PC-3 (cell line): ENCODE measurements at regions not wholly inside any gene's neighbourhood (a gene's known extent, or its start where the extent isn't known, plus 50 kb on each side); places are given as distances from the start of the nearest gene placed in this dataset.

ENCODE experiments used
- EZH2 ChIP-seq: fragments of 300-600 bp; sonication (generic); IDR thresholded peaks from one replicate; pipeline ENCODE4 v1.6.1; 2017; ENCODE audit warnings: antibody characterized with exemption, mild to moderate bottlenecking, low read length; ENCODE audit not compliant: unreplicated experiment
- TF ChIP-seq, protein P1 (sequence below): fragments of 300-600 bp; sonication (generic); conservative IDR thresholded peaks from 2 replicates; pipeline ENCODE4 v1.5.1; 2017; ENCODE audit warnings: antibody characterized with exemption, low read depth, mild to moderate bottlenecking, low read length

DNA sequence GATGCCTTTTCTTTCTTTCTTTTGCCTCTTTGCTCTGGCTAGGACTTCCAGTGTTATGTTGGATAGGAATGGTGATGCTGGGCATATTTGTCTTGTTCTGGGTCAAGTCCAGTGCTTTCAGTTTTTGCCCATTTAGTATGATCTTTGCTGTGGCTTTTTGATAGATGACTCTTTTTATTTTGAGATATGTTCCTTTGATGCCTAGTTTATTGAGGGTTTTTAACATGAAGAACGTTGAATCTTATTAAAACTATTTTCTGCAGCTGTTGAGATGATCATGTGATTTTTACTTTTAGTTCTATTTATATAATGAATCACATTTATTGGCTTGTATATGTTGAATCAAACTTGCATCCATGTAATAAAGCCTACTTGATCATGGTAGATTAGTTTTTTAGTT, 363.8 kb upstream of the RASGRP1 start:
- TF ChIP-seq, protein P1, sequence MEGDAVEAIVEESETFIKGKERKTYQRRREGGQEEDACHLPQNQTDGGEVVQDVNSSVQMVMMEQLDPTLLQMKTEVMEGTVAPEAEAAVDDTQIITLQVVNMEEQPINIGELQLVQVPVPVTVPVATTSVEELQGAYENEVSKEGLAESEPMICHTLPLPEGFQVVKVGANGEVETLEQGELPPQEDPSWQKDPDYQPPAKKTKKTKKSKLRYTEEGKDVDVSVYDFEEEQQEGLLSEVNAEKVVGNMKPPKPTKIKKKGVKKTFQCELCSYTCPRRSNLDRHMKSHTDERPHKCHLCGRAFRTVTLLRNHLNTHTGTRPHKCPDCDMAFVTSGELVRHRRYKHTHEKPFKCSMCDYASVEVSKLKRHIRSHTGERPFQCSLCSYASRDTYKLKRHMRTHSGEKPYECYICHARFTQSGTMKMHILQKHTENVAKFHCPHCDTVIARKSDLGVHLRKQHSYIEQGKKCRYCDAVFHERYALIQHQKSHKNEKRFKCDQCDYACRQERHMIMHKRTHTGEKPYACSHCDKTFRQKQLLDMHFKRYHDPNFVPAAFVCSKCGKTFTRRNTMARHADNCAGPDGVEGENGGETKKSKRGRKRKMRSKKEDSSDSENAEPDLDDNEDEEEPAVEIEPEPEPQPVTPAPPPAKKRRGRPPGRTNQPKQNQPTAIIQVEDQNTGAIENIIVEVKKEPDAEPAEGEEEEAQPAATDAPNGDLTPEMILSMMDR: no peak
- TF ChIP-seq EZH2: no peak
